Keratinocyte (primary cell): ENCODE measurements at regions not wholly inside any gene's neighbourhood (a gene's known extent, or its start where the extent isn't known, plus 50 kb on each side); places are given as distances from the start of the nearest gene placed in this dataset.

Source experiments
- DNase-seq: peaks from one replicate; pipeline ENCODE4 v3.0.0-alpha.2; 2011; ENCODE audit warnings: low read depth, missing footprints, low spot score
- FAIRE-seq: peaks from 2 replicates; lab custom pipeline; 2011; peaks lifted over from hg19 to GRCh38; lab: Jason Lieb, UNC
- H2AFZ ChIP-seq: 2 replicates; pipeline ENCODE4 v1.6.0; 2012; ENCODE audit warnings: low read length, control low read depth, inconsistent platforms; ENCODE audit not compliant: control insufficient read depth
- H3K27ac ChIP-seq: 2 replicates; pipeline ENCODE4 v1.5.1; 2011; ENCODE audit warnings: low read length; ENCODE audit not compliant: control insufficient read depth, insufficient read depth
- H3K27me3 ChIP-seq: 3 replicates; pipeline ENCODE4 v1.6.0; 2011; ENCODE audit warnings: low read length; ENCODE audit not compliant: control insufficient read depth, insufficient read depth; ENCODE audit errors: extremely low read depth
- H3K36me3 ChIP-seq, 2 experiments: 2 replicates in 1 of 2; 3 replicates in 1 of 2; pipeline ENCODE4 v1.5.1; 2011; ENCODE audit warnings: low read length in 2 of 2, mild to moderate bottlenecking in 1 of 2; ENCODE audit not compliant: control insufficient read depth in 2 of 2, insufficient read depth in 2 of 2; ENCODE audit errors: extremely low read depth in 1 of 2
- H3K4me1 ChIP-seq: 3 replicates; pipeline ENCODE4 v1.5.1; 2011; ENCODE audit warnings: low read length; ENCODE audit not compliant: control insufficient read depth, insufficient read depth; ENCODE audit errors: extremely low read depth
- H3K4me2 ChIP-seq: 3 replicates; pipeline ENCODE4 v1.6.0; 2011; ENCODE audit warnings: low read depth, low read length; ENCODE audit not compliant: control insufficient read depth, insufficient read depth; ENCODE audit errors: extremely low read depth
- H3K4me3 ChIP-seq, 3 experiments: fragments of 200-600 bp in 1 of 3; sonication (generic) in 1 of 3; 2 replicates in 2 of 3; 3 replicates in 1 of 3; pipeline ENCODE4 v1.5.1; 2011 to 2016; ENCODE audit warnings: low read length in 3 of 3, mild to moderate bottlenecking in 3 of 3, control low read depth in 2 of 3, inconsistent platforms in 1 of 3, low read depth in 1 of 3, mixed read lengths in 1 of 3, mixed run types in 1 of 3, moderate library complexity in 1 of 3; ENCODE audit not compliant: control insufficient read depth in 2 of 3, insufficient read depth in 2 of 3; ENCODE audit errors: extremely low read depth in 1 of 3
- H3K79me2 ChIP-seq: 2 replicates; pipeline ENCODE4 v1.6.0; 2012; ENCODE audit warnings: low read length; ENCODE audit not compliant: control insufficient read depth, insufficient read depth
- H3K9ac ChIP-seq: 3 replicates; pipeline ENCODE4 v1.6.0; 2011; ENCODE audit warnings: low read length; ENCODE audit not compliant: control insufficient read depth, insufficient read depth; ENCODE audit errors: extremely low read depth
- H3K9me1 ChIP-seq: 3 replicates; pipeline ENCODE4 v1.6.0; 2011; ENCODE audit warnings: low read length; ENCODE audit not compliant: control insufficient read depth, insufficient read depth; ENCODE audit errors: extremely low read depth
- H3K9me3 ChIP-seq: 2 replicates; pipeline ENCODE4 v1.5.1; 2012; ENCODE audit warnings: low read depth, low read length; ENCODE audit not compliant: control insufficient read depth
- H4K20me1 ChIP-seq: 3 replicates; pipeline ENCODE4 v1.6.0; 2011; ENCODE audit warnings: low read length; ENCODE audit not compliant: control insufficient read depth, insufficient read depth; ENCODE audit errors: extremely low read depth
- CTCF ChIP-seq, 3 experiments: IDR thresholded peaks in 1 of 3; conservative IDR thresholded peaks in 1 of 3; optimal IDR thresholded peaks in 1 of 3; 2 replicates in 2 of 3; 3 replicates in 1 of 3; pipeline versions ENCODE3 to v1.5.1; 2011; ENCODE audit warnings: low read length in 3 of 3, mild to moderate bottlenecking in 3 of 3, moderate library complexity in 2 of 3, control low read depth in 1 of 3, inconsistent platforms in 1 of 3; ENCODE audit not compliant: insufficient read depth in 2 of 3; ENCODE audit errors: extremely low read depth in 1 of 3
- EZH2 ChIP-seq: IDR thresholded peaks from one replicate; pipeline ENCODE4 v1.6.1; 2012; ENCODE audit warnings: inconsistent platforms, mild to moderate bottlenecking, low read length, moderate library complexity
- dilution Hi-C: fragments of 300-500 bp; cut with MboI; formaldehyde crosslinking; loops from one replicate; pipeline ENCODE4 v1.7.0; 2020; ENCODE audit warnings: low sequenced_read_pairs; ENCODE audit not compliant: extremely low pct_ligation_motif_present

DNA sequence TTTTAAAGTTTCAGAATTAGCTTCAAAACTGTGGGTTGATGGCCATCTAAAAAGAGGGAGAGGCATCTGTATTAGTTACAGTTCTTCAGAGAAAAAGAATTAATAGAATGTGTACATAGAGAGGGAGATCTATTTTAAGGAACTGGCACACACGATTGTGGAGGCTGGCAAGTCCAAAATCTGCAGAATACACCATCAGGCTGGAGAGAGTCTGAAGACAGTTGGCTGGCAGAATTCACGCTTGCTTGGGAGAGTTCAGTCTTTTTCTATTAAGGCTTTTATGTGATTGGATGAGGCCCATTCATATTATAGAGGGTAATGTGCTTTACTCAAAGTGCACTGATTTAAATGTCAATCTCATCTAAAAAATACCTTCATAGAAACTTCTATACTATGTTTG, 135.1 kb upstream of the SORCS1 start:
- no peaks in the 10 kb centered on the region for H3K9me3 ChIP-seq
- H3K9me1 ChIP-seq, result no peaks in the 10 kb centered on the region
- dilution Hi-C loops, result no loop called here
- H3K27me3 ChIP-seq, result no peaks in the 10 kb centered on the region
- no peaks in the 10 kb centered on the region for H3K79me2 ChIP-seq
- H3K4me1 ChIP-seq, result no peaks in the 10 kb centered on the region
- no peak for TF ChIP-seq EZH2
- no peak for TF ChIP-seq CTCF (optimal IDR thresholded peaks at IDR 0.05 in 1 of 3, IDR thresholded peaks at IDR 0.05 in 1 of 3, conservative IDR thresholded peaks at IDR 0.05 in 1 of 3; ENCODE audit: extremely low read depth in 1 of 3, insufficient read depth in 2 of 3, low read length in 3 of 3)
- no peak overlapping the region for H3K4me2 ChIP-seq
- H3K36me3 ChIP-seq, result no peaks in the 10 kb centered on the region
- no peak overlapping the region for H2AFZ ChIP-seq
- no peak overlapping the region for H3K9ac ChIP-seq
- no peaks in the 10 kb centered on the region for H4K20me1 ChIP-seq
- H3K27ac ChIP-seq, result no peak overlapping the region
- H3K4me3 ChIP-seq, result no peak overlapping the region
- DNase-seq, result no peak
- FAIRE-seq, result no peak

GRCh38 chr10:107284187-107284586, 119.7 kb upstream of the SORCS1 start:
- no peak for FAIRE-seq
- no peak for TF ChIP-seq CTCF (optimal IDR thresholded peaks at IDR 0.05 in 1 of 3, IDR thresholded peaks at IDR 0.05 in 1 of 3, conservative IDR thresholded peaks at IDR 0.05 in 1 of 3; ENCODE audit: extremely low read depth in 1 of 3, insufficient read depth in 2 of 3, low read length in 3 of 3)
- TF ChIP-seq EZH2, result no peak
- H2AFZ ChIP-seq, result no peak overlapping the region

More at GRCh38 chr10:107284187-107284586, 119.7 kb upstream of the SORCS1 start:
- Histone ChIP-seq H3K4me3 (no peak overlapping the region), H3K9ac (no peak overlapping the region), H3K36me3 (no peaks in the 10 kb centered on the region), H3K4me1 (no peaks in the 10 kb centered on the region), H3K79me2 (no peaks in the 10 kb centered on the region), H3K9me3 (no peaks in the 10 kb centered on the region), H3K27me3 (no peaks in the 10 kb centered on the region), H3K27ac (no peak overlapping the region), H4K20me1 (no peaks in the 10 kb centered on the region), H3K9me1 (no peaks in the 10 kb centered on the region), H3K4me2 (no peak overlapping the region)
- dilution Hi-C loops, result no loop called here
- DNase-seq, result no peak
